GM21381 (cell line): ENCODE measurements at regions not wholly inside any gene's neighbourhood (a gene's known extent, or its start where the extent isn't known, plus 50 kb on each side); places are given as distances from the start of the nearest gene placed in this dataset.

ENCODE experiments used
- ATAC-seq: cut with Tn5 transposase; IDR thresholded peaks from one replicate; pipeline ENCODE4 v1.9.1; 2021; ENCODE audit warnings: mild to moderate bottlenecking, moderate library complexity; ENCODE audit not compliant: unreplicated experiment

- ATAC-seq = no peak
These were observed 317.6 kb upstream of the CNKSR2 start for GRCh38 chrX:21056622-21057021.

- no peak for ATAC-seq
These were observed 327.2 kb upstream of the CNKSR2 start for GRCh38 chrX:21047034-21047455.

GRCh38 chrX:21014326-21014725 lies 359.9 kb upstream of the CNKSR2 start:
- no peak for ATAC-seq

- ATAC-seq = no peak
These were observed 369.4 kb upstream of the CNKSR2 start for GRCh38 chrX:21004835-21005234.

- no peak for ATAC-seq
These were observed 378.4 kb upstream of the CNKSR2 start for GRCh38 chrX:20995829-20996228.

- no peak for ATAC-seq
These were observed 384.9 kb upstream of the CNKSR2 start for GRCh38 chrX:20989361-20989760.

- ATAC-seq = no peak
These were observed 385.4 kb upstream of the CNKSR2 start for GRCh38 chrX:20988804-20989203.

GRCh38 chrX:20988118-20988517 lies 386.1 kb upstream of the CNKSR2 start:
- no peak for ATAC-seq

GRCh38 chrX:20980426-20980825 lies 393.8 kb upstream of the CNKSR2 start:
- ATAC-seq = no peak

- no peak for ATAC-seq
These were observed 399.9 kb upstream of the CNKSR2 start for GRCh38 chrX:20974326-20974725.

GRCh38 chrX:20973038-20973437 lies 401.2 kb upstream of the CNKSR2 start:
- no peak for ATAC-seq

GRCh38 chrX:20971250-20971649 lies 403.0 kb upstream of the CNKSR2 start:
- no peak for ATAC-seq

GRCh38 chrX:20969565-20969964 lies 404.7 kb upstream of the CNKSR2 start:
- no peak for ATAC-seq

GRCh38 chrX:20968996-20969395 lies 405.2 kb upstream of the CNKSR2 start:
- no peak for ATAC-seq

GRCh38 chrX:20967725-20968124 lies 406.5 kb upstream of the CNKSR2 start:
- ATAC-seq = no peak

- no peak for ATAC-seq
These were observed 408.8 kb upstream of the CNKSR2 start for GRCh38 chrX:20965270-20966044.

GRCh38 chrX:20954014-20954413 lies 420.2 kb upstream of the CNKSR2 start:
- ATAC-seq = no peak

- ATAC-seq = no peak
These were observed 422.0 kb upstream of the CNKSR2 start for GRCh38 chrX:20952180-20952579.

GRCh38 chrX:20951016-20951810 lies 423.0 kb upstream of the CNKSR2 start:
- ATAC-seq = no peak

GRCh38 chrX:20947411-20947912 lies 426.8 kb upstream of the CNKSR2 start:
- ATAC-seq = no peak

GRCh38 chrX:20913760-20914159 lies 460.5 kb upstream of the CNKSR2 start:
- no peak for ATAC-seq

GRCh38 chrX:20906571-20906970 lies 467.6 kb upstream of the CNKSR2 start:
- ATAC-seq = no peak
